Type B pancreatic cell (in vitro differentiated cells): ENCODE measurements at regions not wholly inside any gene's neighbourhood (a gene's known extent, or its start where the extent isn't known, plus 50 kb on each side); places are given as distances from the start of the nearest gene placed in this dataset.

Source experiments
- DNase-seq: peaks from one replicate; pipeline ENCODE4 v3.0.0; 2021; ENCODE audit warnings: mixed read lengths; ENCODE audit not compliant: unreplicated experiment; ENCODE audit errors: extremely low spot score
- H3K27ac Mint-ChIP-seq: 2 replicates; pipeline ENCODE4 v1.8.0; 2021; ENCODE audit warnings: mild to moderate bottlenecking, mixed read lengths
- H3K27me3 Mint-ChIP-seq: 2 replicates; pipeline ENCODE4 v1.8.0; 2021; ENCODE audit warnings: mixed read lengths
- H3K36me3 Mint-ChIP-seq: 2 replicates; pipeline ENCODE4 v1.8.0; 2021; ENCODE audit warnings: mixed read lengths
- H3K4me1 Mint-ChIP-seq: one replicate; pipeline ENCODE4 v1.8.0; 2021; ENCODE audit warnings: mixed read lengths; ENCODE audit not compliant: unreplicated experiment
- H3K4me3 Mint-ChIP-seq: 2 replicates; pipeline ENCODE4 v1.8.0; 2021; ENCODE audit warnings: mild to moderate bottlenecking, mixed read lengths
- H3K9me3 Mint-ChIP-seq: 2 replicates; pipeline ENCODE4 v1.8.0; 2021; ENCODE audit warnings: mixed read lengths
- CTCF ChIP-seq: fragments of 200-600 bp; sonication (generic); conservative IDR thresholded peaks from 2 replicates; pipeline ENCODE4 v1.5.0; 2021; ENCODE audit warnings: antibody characterized with exemption, mild to moderate bottlenecking

GRCh38 chr2:191499050-191499449 lies 178.9 kb upstream of the NABP1 start:
- TF ChIP-seq CTCF: no peak
- H3K27ac Mint-ChIP-seq: no peak overlapping the region
- peaks cover 14% of the 10 kb centered on the region for H3K4me1 Mint-ChIP-seq
- H3K4me3 Mint-ChIP-seq: no peak overlapping the region
- H3K36me3 Mint-ChIP-seq: no peaks in the 10 kb centered on the region
- peaks cover 4% of the 10 kb centered on the region for H3K9me3 Mint-ChIP-seq
- DNase-seq: no peak
- H3K27me3 Mint-ChIP-seq: no peaks in the 10 kb centered on the region

GRCh38 chr2:191499874-191500565 lies 177.9 kb upstream of the NABP1 start:
- no peak overlapping the region for H3K27ac Mint-ChIP-seq
- no peaks in the 10 kb centered on the region for H3K27me3 Mint-ChIP-seq
- DNase-seq: no peak
- H3K4me1 Mint-ChIP-seq: peaks cover 14% of the 10 kb centered on the region
- no peak overlapping the region for H3K4me3 Mint-ChIP-seq
- H3K36me3 Mint-ChIP-seq: no peaks in the 10 kb centered on the region
- no peaks in the 10 kb centered on the region for H3K9me3 Mint-ChIP-seq
- no peak for TF ChIP-seq CTCF

- H3K27me3 Mint-ChIP-seq: no peaks in the 10 kb centered on the region
Observed at GRCh38 chr2:191500566-191500883, 177.4 kb upstream of the NABP1 start.

GRCh38 chr2:191500884-191501560 lies 176.9 kb upstream of the NABP1 start:
- Mint-ChIP-seq H3K9me3 (no peaks in the 10 kb centered on the region), H3K4me1 (peaks cover 14% of the 10 kb centered on the region), H3K27ac (no peak overlapping the region), H3K4me3 (no peak overlapping the region), H3K27me3 (no peaks in the 10 kb centered on the region), H3K36me3 (no peaks in the 10 kb centered on the region)
- no peak for TF ChIP-seq CTCF
- DNase-seq: no peak

More at GRCh38 chr2:191500566-191500883, 177.4 kb upstream of the NABP1 start:
- DNase-seq: no peak
- no peak overlapping the region for H3K27ac Mint-ChIP-seq
- TF ChIP-seq CTCF: no peak
- no peaks in the 10 kb centered on the region for H3K9me3 Mint-ChIP-seq
- no peak overlapping the region for H3K4me3 Mint-ChIP-seq
- H3K4me1 Mint-ChIP-seq: peaks cover 14% of the 10 kb centered on the region
- H3K36me3 Mint-ChIP-seq: no peaks in the 10 kb centered on the region

GRCh38 chr2:191501561-191502168 lies 176.3 kb upstream of the NABP1 start:
- Mint-ChIP-seq H3K27ac (no peak overlapping the region), H3K4me3 (no peak overlapping the region), H3K36me3 (no peaks in the 10 kb centered on the region), H3K27me3 (no peaks in the 10 kb centered on the region), H3K9me3 (no peaks in the 10 kb centered on the region), H3K4me1 (peaks cover 14% of the 10 kb centered on the region)
- peak; percentile 77 for TF ChIP-seq CTCF
- DNase-seq: no peak
